ENCODE measurements at regions not wholly inside any gene's neighbourhood (a gene's known extent, or its start where the extent isn't known, plus 50 kb on each side); places are given as distances from the start of the nearest gene placed in this dataset.

DNA sequence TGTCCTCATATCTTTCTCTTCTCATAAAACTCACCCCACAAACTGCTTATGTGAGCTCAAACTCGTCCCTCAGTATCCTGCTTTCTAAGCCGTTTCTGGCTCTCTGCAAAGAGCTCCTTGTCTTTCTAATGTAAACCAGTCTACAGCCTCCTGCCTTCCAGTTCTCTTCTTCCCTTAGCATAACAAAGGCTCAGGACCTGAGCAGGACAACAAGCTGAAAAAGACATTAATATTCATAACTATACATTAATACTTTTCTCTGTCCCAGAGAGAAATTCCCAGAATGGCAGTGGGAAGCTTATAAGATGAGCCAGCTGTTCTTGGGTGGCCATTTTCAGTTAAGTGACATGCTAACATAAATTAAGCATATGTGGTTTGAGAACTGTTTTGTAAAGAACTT is 207.0 kb upstream of the TCF21 start (continued):
- TF ChIP-seq, protein P1, sequence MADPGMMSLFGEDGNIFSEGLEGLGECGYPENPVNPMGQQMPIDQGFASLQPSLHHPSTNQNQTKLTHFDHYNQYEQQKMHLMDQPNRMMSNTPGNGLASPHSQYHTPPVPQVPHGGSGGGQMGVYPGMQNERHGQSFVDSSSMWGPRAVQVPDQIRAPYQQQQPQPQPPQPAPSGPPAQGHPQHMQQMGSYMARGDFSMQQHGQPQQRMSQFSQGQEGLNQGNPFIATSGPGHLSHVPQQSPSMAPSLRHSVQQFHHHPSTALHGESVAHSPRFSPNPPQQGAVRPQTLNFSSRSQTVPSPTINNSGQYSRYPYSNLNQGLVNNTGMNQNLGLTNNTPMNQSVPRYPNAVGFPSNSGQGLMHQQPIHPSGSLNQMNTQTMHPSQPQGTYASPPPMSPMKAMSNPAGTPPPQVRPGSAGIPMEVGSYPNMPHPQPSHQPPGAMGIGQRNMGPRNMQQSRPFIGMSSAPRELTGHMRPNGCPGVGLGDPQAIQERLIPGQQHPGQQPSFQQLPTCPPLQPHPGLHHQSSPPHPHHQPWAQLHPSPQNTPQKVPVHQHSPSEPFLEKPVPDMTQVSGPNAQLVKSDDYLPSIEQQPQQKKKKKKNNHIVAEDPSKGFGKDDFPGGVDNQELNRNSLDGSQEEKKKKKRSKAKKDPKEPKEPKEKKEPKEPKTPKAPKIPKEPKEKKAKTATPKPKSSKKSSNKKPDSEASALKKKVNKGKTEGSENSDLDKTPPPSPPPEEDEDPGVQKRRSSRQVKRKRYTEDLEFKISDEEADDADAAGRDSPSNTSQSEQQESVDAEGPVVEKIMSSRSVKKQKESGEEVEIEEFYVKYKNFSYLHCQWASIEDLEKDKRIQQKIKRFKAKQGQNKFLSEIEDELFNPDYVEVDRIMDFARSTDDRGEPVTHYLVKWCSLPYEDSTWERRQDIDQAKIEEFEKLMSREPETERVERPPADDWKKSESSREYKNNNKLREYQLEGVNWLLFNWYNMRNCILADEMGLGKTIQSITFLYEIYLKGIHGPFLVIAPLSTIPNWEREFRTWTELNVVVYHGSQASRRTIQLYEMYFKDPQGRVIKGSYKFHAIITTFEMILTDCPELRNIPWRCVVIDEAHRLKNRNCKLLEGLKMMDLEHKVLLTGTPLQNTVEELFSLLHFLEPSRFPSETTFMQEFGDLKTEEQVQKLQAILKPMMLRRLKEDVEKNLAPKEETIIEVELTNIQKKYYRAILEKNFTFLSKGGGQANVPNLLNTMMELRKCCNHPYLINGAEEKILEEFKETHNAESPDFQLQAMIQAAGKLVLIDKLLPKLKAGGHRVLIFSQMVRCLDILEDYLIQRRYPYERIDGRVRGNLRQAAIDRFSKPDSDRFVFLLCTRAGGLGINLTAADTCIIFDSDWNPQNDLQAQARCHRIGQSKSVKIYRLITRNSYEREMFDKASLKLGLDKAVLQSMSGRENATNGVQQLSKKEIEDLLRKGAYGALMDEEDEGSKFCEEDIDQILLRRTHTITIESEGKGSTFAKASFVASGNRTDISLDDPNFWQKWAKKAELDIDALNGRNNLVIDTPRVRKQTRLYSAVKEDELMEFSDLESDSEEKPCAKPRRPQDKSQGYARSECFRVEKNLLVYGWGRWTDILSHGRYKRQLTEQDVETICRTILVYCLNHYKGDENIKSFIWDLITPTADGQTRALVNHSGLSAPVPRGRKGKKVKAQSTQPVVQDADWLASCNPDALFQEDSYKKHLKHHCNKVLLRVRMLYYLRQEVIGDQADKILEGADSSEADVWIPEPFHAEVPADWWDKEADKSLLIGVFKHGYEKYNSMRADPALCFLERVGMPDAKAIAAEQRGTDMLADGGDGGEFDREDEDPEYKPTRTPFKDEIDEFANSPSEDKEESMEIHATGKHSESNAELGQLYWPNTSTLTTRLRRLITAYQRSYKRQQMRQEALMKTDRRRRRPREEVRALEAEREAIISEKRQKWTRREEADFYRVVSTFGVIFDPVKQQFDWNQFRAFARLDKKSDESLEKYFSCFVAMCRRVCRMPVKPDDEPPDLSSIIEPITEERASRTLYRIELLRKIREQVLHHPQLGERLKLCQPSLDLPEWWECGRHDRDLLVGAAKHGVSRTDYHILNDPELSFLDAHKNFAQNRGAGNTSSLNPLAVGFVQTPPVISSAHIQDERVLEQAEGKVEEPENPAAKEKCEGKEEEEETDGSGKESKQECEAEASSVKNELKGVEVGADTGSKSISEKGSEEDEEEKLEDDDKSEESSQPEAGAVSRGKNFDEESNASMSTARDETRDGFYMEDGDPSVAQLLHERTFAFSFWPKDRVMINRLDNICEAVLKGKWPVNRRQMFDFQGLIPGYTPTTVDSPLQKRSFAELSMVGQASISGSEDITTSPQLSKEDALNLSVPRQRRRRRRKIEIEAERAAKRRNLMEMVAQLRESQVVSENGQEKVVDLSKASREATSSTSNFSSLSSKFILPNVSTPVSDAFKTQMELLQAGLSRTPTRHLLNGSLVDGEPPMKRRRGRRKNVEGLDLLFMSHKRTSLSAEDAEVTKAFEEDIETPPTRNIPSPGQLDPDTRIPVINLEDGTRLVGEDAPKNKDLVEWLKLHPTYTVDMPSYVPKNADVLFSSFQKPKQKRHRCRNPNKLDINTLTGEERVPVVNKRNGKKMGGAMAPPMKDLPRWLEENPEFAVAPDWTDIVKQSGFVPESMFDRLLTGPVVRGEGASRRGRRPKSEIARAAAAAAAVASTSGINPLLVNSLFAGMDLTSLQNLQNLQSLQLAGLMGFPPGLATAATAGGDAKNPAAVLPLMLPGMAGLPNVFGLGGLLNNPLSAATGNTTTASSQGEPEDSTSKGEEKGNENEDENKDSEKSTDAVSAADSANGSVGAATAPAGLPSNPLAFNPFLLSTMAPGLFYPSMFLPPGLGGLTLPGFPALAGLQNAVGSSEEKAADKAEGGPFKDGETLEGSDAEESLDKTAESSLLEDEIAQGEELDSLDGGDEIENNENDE (IDR thresholded peaks at IDR 0.05; ENCODE audit: insufficient replicate concordance, low read length), result peak; percentile 67

Measured in H1 (cell line).